Right lobe of liver (tissue), 4 donors: ENCODE measurements at regions not wholly inside any gene's neighbourhood (a gene's known extent, or its start where the extent isn't known, plus 50 kb on each side); places are given as distances from the start of the nearest gene placed in this dataset.

Experiments
- CTCF ChIP-seq, 4 donors: fragments of 200-600 bp in 3 of 4; fragments of 450-650 bp in 1 of 4; IDR thresholded peaks; one replicate each; pipeline versions ENCODE4 v1.5.1 to v1.8.0; 2016 to 2022; ENCODE audit warnings: antibody characterized with exemption in 4 of 4, mild to moderate bottlenecking in 2 of 4
- POLR2A ChIP-seq: fragments of 450-650 bp; IDR thresholded peaks from one replicate; pipeline ENCODE4 v1.6.1; 2017; ENCODE audit warnings: antibody characterized with exemption, mild to moderate bottlenecking
- donor health status: DM: no; HTN: no; CAD: no.
- donor health status: DM: no; HTN: no; CAD: no.
- donor health status: DM: no; HTN: yes; CAD: no.

- TF ChIP-seq POLR2A (no peak), CTCF (IDR thresholded peaks at IDR 0.05) (peak in 1 of 4 donors; percentile 22)
Measured at GRCh38 chr13:65613004-65613403, 1617.1 kb downstream of the PCDH9 start.
